C4-2B (cell line): ENCODE measurements at regions not wholly inside any gene's neighbourhood (a gene's known extent, or its start where the extent isn't known, plus 50 kb on each side); places are given as distances from the start of the nearest gene placed in this dataset.

Experiments used
- ZFX ChIP-seq: fragments of 450-650 bp; IDR thresholded peaks from 2 replicates; pipeline ENCODE4 v1.6.1; 2017
- TF ChIP-seq, protein P1 (sequence below): fragments of 450-650 bp; conservative IDR thresholded peaks from 2 replicates; pipeline ENCODE4 v1.5.1; 2017; ENCODE audit warnings: mild to moderate bottlenecking

DNA sequence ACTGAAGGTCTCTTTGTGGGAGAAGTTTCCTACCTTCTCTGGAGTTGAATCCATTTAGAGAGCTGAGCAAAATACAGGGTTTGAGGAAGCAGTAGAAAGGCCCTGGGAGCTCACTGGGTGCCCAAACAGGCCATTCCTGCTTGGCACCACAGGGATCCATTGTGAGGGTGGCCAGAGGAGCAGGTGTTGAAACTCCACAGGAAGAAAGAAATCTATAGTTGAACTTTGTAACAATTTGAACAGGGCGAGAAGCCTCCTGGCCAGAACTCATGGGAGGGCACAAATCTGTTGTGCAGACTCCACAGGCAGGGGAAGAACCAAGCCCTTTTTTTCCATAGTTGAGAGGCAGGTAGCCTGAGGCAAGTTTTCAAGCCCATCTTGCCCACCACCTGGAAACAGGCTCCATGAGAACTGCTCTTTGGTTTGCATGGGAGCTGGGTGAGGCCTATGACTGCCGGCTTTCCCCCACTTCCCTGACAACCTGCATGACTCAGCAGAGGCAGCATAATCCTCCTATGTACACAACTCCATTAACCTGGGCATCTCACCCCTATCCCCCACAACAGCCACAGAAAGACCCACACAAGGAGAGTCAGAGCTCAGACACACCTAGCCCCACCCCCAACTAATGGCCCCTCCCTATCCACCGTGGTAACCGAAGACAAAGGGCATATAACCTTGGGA is 1053.0 kb downstream of the TSN start:
- TF ChIP-seq, protein P1, sequence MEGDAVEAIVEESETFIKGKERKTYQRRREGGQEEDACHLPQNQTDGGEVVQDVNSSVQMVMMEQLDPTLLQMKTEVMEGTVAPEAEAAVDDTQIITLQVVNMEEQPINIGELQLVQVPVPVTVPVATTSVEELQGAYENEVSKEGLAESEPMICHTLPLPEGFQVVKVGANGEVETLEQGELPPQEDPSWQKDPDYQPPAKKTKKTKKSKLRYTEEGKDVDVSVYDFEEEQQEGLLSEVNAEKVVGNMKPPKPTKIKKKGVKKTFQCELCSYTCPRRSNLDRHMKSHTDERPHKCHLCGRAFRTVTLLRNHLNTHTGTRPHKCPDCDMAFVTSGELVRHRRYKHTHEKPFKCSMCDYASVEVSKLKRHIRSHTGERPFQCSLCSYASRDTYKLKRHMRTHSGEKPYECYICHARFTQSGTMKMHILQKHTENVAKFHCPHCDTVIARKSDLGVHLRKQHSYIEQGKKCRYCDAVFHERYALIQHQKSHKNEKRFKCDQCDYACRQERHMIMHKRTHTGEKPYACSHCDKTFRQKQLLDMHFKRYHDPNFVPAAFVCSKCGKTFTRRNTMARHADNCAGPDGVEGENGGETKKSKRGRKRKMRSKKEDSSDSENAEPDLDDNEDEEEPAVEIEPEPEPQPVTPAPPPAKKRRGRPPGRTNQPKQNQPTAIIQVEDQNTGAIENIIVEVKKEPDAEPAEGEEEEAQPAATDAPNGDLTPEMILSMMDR: no peak
- TF ChIP-seq ZFX: no peak
